NCI-H524 (cell line): ENCODE measurements at regions not wholly inside any gene's neighbourhood (a gene's known extent, or its start where the extent isn't known, plus 50 kb on each side); places are given as distances from the start of the nearest gene placed in this dataset.

Experiments used
- DNase-seq, 2 experiments: peaks; one replicate each; lab custom pipeline; 2025; lab: John Stamatoyannopoulos, UW

DNA sequence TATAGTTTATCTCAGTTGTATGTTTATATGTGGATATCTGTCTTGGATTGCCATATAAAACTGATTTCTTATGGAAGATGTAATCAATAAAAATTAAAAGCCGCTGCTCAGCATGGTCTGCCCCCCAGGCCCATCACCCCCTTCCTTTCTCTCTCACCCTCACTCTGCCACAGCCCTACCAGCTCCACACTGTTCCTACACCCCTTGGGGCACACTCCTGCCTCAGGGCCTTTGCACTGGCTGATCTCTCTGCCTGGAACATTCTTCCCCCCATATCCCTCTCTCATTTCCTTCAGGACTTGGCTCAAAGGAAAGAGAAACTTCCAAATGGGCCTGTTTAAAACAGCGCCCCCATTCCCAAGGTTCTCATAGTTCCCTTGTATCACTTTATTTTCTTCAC lies 63.1 kb downstream of the LRRC32 start:
- DNase-seq: no peak

DNA sequence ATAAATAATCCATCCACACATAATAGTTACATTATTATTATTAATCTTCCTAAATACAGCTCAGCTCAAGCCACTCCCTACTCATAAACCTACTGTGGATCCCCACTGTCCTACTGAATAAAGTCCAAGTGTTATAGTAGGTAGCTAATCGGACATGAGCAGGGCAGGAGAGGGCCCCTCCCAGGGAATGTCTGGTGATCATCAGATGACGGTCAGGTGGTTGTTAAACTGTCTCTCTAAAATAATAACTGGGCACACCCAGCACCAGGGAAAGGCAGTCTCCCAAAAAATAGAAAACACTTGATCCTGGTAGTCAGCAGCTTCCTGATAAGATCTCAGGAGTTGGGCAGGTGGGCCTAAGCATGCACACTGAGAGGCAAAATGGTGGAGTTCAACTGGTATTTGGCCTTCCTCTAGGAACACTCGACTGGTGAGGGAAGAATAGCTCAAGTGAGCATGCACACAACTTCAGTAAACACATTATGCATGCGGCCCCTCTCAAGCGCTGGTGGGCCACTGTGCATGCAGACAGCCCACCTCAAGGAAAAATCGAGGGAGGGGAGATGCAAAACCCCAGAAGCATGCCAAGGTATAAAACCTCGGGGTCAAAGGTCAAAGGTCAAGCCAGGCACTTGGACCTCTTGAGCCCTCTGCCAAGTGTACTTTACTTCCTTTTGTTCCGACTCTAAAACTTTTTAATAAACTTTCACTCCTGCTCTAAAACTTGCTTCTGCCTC lies 65.0 kb downstream of the LRRC32 start:
- DNase-seq: no peak

DNA sequence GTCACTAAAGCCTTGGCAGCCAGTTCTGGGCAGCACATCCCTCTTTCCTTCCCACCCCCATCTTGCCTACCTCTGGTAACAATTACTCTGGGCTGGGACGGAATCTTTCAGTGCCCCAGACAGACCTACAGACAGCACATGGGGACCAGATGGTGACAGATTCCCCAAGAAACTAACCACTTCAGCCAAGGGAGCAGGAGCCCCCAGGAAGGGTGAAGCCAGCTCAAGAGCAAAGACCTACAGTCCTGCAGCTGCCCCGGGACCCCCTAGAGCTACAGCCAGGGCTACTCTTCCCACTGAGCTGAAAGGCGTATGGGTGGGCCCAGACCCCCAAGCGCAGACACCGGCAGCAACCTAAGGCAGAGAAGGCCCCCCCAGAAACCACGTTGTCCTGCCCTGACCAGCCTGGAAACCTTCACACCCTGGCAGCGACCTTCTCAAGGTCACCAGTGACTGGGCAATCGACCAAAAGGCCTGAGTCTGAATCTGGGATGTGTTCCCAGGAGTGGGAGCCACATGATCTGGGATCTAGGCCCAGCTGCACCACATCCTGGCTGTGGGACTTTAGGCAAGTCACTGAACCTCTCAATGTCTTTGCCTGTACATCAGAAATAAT lies 65.8 kb downstream of the LRRC32 start:
- DNase-seq: peak in 1 of 2 experiments; percentile 64

DNA sequence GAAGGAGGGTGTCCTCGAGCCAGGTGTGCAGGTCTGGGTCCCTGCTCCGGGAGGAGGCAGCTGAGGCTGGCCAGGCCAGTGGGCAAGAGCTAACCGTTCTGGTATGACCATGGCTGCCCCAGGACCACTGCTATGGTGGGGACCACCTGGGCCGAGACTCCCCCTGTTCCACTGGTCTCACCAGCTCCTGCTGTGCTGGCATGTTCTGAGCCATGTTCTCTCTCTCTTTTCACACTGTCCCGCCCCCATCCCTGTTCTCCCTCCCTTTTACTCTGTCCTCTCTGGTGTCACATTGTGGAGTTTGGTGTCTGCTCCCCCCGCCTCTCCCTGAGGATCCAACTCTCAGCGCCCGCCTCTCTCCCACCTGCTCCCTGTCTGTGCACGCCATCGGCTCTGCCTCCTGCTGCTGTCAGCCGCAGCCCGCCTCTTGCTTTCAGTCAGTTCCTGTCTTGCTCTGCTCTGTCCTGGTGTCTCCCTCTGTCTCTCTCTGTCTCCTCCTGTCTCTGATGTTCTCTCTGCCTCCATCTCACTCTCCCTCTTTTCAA lies 66.4 kb downstream of the LRRC32 start:
- DNase-seq: peak; percentile 37 to 80

DNA sequence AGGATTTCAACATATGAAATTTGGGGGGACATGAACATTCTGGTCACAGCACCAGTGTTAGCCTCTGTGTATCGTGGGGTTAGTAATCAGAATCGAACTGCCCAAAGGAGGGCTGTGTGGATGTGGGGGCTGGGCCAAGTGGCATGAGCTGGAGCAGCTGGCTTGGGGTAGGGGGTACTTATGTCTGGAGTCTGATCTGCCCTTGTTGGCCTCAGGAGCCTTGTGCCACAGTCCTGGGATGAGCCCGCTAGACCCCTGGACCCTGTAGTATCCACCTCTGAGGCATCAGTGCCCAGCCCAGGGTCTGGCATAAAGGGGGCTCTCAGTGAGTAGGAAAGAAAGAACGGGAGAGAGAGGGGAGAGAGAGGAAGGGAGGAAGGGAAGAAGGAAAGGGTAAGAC lies 67.3 kb downstream of the LRRC32 start:
- no peak for DNase-seq
